Kidney (tissue), 13 donors: ENCODE measurements at regions not wholly inside any gene's neighbourhood (a gene's known extent, or its start where the extent isn't known, plus 50 kb on each side); places are given as distances from the start of the nearest gene placed in this dataset.
A peak's percentile ranks its signal among the peaks of the same experiment; 100 is the strongest.

Experiments used
- DNase-seq, 5 donors: peaks; one replicate each; pipeline ENCODE4 v3.0.0-alpha.2; 2013 to 2020
- FAIRE-seq: peaks from 2 replicates; lab custom pipeline; 2012; peaks lifted over from hg19 to GRCh38; lab: Jason Lieb, UNC
- H3K27ac ChIP-seq, 2 donors: one replicate each; pipeline ENCODE4 v1.7.0; 2013; ENCODE audit warnings: low read depth in 2 of 2, low read length in 2 of 2, inconsistent platforms in 1 of 2
- H3K27me3 ChIP-seq: one replicate; pipeline ENCODE4 v1.7.1; 2013; ENCODE audit warnings: low read length, inconsistent platforms; ENCODE audit not compliant: control insufficient read depth, insufficient read depth
- H3K36me3 ChIP-seq, 3 donors: one replicate each; pipeline versions ENCODE4 v1.7.0 to v1.7.1; 2013; ENCODE audit warnings: low read length in 3 of 3, control low read depth in 1 of 3, inconsistent platforms in 1 of 3; ENCODE audit not compliant: insufficient read depth in 3 of 3, control insufficient read depth in 2 of 3
- H3K4me1 ChIP-seq, 3 donors: one replicate each; pipeline versions ENCODE4 v1.7.0 to v1.7.1; 2013; ENCODE audit warnings: low read length in 3 of 3, inconsistent platforms in 1 of 3, low read depth in 1 of 3; ENCODE audit not compliant: control insufficient read depth in 2 of 3, insufficient read depth in 2 of 3
- H3K4me3 ChIP-seq, 3 donors: one replicate each; pipeline versions ENCODE4 v1.7.0 to v1.8.1; 2013; ENCODE audit warnings: low read length in 3 of 3, control low read depth in 1 of 3, inconsistent platforms in 1 of 3
- H3K9ac ChIP-seq, 3 donors: one replicate each; pipeline versions ENCODE4 v1.7.0 to v1.7.1; 2013; ENCODE audit warnings: low read length in 3 of 3, control low read depth in 1 of 3, inconsistent platforms in 1 of 3
- H3K9me3 ChIP-seq, 3 donors: one replicate each; pipeline versions ENCODE4 v1.7.0 to v1.7.1; 2013; ENCODE audit warnings: low read length in 3 of 3, control low read depth in 1 of 3, inconsistent platforms in 1 of 3; ENCODE audit not compliant: control insufficient read depth in 2 of 3, insufficient read depth in 1 of 3
- CTCF ChIP-seq: IDR thresholded peaks from 3 replicates; pipeline ENCODE4 v1.5.1; 2012; ENCODE audit warnings: mild to moderate bottlenecking, moderate library complexity, borderline replicate concordance; ENCODE audit not compliant: insufficient read depth; ENCODE audit errors: extremely low read depth
- intact Hi-C: fragments of 100-400 bp; cut with DNase I; formaldehyde crosslinking; loops from one replicate; pipeline ENCODE4 v1.11.1; 2022
- donor health status: control.
- donor health status: control.
- donor health status: control.
- donor health status: control.
- donor health status: control.
- donor health status: DM: yes; HTN: yes; CAD: no.
- donor health status: Normal renal cell carcinoma (clear cell type).

GRCh38 chr11:122310766-122311165, 194.8 kb upstream of the BLID start:
- FAIRE-seq = no peak
- no peak for TF ChIP-seq CTCF
- intact Hi-C loops = no loop called here

GRCh38 chr11:122309262-122309925, 193.4 kb upstream of the BLID start:
- H3K36me3 ChIP-seq = no peaks in the 10 kb centered on the region
- no peak for FAIRE-seq

More at GRCh38 chr11:122310766-122311165, 194.8 kb upstream of the BLID start:
- Histone ChIP-seq H3K9ac (no peak overlapping the region), H3K4me3 (no peak overlapping the region), H3K27ac (no peak overlapping the region), H3K36me3 (no peaks in the 10 kb centered on the region), H3K9me3 (no peaks in the 10 kb centered on the region), H3K4me1 (no peaks in the 10 kb centered on the region), H3K27me3 (no peaks in the 10 kb centered on the region)
- DNase-seq = no peak

GRCh38 chr11:122308226-122308625, 192.2 kb upstream of the BLID start:
- Histone ChIP-seq H3K27ac (no peak overlapping the region), H3K27me3 (no peaks in the 10 kb centered on the region), H3K36me3 (no peaks in the 10 kb centered on the region), H3K9ac (no peak overlapping the region), H3K9me3 (no peaks in the 10 kb centered on the region), H3K4me1 (no peaks in the 10 kb centered on the region), H3K4me3 (no peak overlapping the region)
- no peak for DNase-seq
- FAIRE-seq = no peak
- no peak for TF ChIP-seq CTCF
- intact Hi-C loops = no loop called here

More at GRCh38 chr11:122309262-122309925, 193.4 kb upstream of the BLID start:
- TF ChIP-seq CTCF = no peak
- DNase-seq = no peak
- intact Hi-C loops = no loop called here
- Histone ChIP-seq H3K9me3 (no peaks in the 10 kb centered on the region), H3K4me3 (peak overlapping the region in 1 of 3 donors; percentile 7), H3K9ac (no peak overlapping the region), H3K4me1 (no peaks in the 10 kb centered on the region), H3K27me3 (no peaks in the 10 kb centered on the region), H3K27ac (no peak overlapping the region)
